Testis (tissue), 2 donors: ENCODE measurements at regions not wholly inside any gene's neighbourhood (a gene's known extent, or its start where the extent isn't known, plus 50 kb on each side); places are given as distances from the start of the nearest gene placed in this dataset.

Source experiments
- DNase-seq: peaks from one replicate; pipeline ENCODE4 v3.0.0-alpha.2; 2019
- H3K27ac ChIP-seq, 2 donors: fragments of 200-600 bp; sonication (generic); one replicate each; pipeline ENCODE4 v1.5.1; 2019
- H3K27me3 ChIP-seq: fragments of 200-600 bp; sonication (generic); one replicate; pipeline ENCODE4 v1.5.1; 2019
- H3K36me3 ChIP-seq: fragments of 200-600 bp; sonication (generic); one replicate; pipeline ENCODE4 v1.5.1; 2017; ENCODE audit warnings: low read depth; ENCODE audit errors: missing control alignments
- H3K4me1 ChIP-seq: fragments of 200-600 bp; sonication (generic); one replicate; pipeline ENCODE4 v1.5.1; 2019
- H3K4me3 ChIP-seq, 2 donors: fragments of 200-600 bp; sonication (generic); one replicate each; pipeline ENCODE4 v1.5.1; 2017 to 2019
- H3K9me3 ChIP-seq: fragments of 200-600 bp; sonication (generic); one replicate; pipeline ENCODE4 v1.5.1; 2017
- POLR2A ChIP-seq: fragments of 450-650 bp; IDR thresholded peaks from one replicate; pipeline ENCODE4 v1.6.1; 2017; ENCODE audit warnings: antibody characterized with exemption, mild to moderate bottlenecking, moderate library complexity
- WGBS, 2 donors: methylation state at CpG; one replicate each; pipeline ENCODE4 v1.1.5; 2018; 5-methylcytosine and 5-hydroxymethylcytosine counted together
- intact Hi-C: fragments of 100-400 bp; cut with DNase I; formaldehyde crosslinking; loops from one replicate; pipeline ENCODE4 v1.15.1; 2023; ENCODE audit warnings: low total_unique reads
- TF ChIP-seq, protein P1 (sequence below), 3 experiments: fragments of 450-650 bp in 2 of 3; fragments of 200-600 bp in 1 of 3; sonication (generic) in 1 of 3; IDR thresholded peaks; one replicate each; pipeline ENCODE4 v1.5.1; 2016 to 2019; ENCODE audit warnings: antibody characterized with exemption in 3 of 3, mild to moderate bottlenecking in 2 of 3, moderate library complexity in 1 of 3

DNA sequence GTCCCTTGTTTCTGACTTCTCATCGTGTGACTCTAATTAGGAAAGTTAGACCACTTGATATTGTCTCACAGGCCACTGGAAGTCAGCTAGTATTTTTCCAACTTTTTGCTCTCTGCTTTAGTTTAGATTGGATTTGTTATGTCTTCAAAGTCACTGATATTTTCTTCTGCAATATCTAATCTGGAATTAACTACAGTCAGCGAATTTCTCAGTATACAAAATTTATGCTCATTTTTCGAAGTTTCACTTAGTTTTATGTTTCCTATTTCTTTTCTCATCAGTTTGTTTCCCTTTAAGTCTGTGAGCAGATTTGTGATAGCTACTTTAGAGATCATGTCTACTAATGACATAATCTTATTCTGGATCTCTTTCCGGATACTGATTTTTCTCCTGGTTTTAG is 1027.2 kb upstream of the CNTN5 start:
- no peak for DNase-seq
- no peaks in the 10 kb centered on the region for H3K4me1 ChIP-seq
- H3K9me3 ChIP-seq, result no peaks in the 10 kb centered on the region
- H3K36me3 ChIP-seq, result no peaks in the 10 kb centered on the region
- intact Hi-C loops, result no loop called here
- H3K27ac ChIP-seq, result no peak overlapping the region
- 75 to 78% methylated on average over 4 of the region's 4 CpGs for WGBS, 2 donors
- no peaks in the 10 kb centered on the region for H3K27me3 ChIP-seq
- H3K4me3 ChIP-seq, result no peak overlapping the region
- TF ChIP-seq, protein P1, sequence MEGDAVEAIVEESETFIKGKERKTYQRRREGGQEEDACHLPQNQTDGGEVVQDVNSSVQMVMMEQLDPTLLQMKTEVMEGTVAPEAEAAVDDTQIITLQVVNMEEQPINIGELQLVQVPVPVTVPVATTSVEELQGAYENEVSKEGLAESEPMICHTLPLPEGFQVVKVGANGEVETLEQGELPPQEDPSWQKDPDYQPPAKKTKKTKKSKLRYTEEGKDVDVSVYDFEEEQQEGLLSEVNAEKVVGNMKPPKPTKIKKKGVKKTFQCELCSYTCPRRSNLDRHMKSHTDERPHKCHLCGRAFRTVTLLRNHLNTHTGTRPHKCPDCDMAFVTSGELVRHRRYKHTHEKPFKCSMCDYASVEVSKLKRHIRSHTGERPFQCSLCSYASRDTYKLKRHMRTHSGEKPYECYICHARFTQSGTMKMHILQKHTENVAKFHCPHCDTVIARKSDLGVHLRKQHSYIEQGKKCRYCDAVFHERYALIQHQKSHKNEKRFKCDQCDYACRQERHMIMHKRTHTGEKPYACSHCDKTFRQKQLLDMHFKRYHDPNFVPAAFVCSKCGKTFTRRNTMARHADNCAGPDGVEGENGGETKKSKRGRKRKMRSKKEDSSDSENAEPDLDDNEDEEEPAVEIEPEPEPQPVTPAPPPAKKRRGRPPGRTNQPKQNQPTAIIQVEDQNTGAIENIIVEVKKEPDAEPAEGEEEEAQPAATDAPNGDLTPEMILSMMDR (IDR thresholded peaks at IDR 0.05), result no peak
- no peak for TF ChIP-seq POLR2A

DNA sequence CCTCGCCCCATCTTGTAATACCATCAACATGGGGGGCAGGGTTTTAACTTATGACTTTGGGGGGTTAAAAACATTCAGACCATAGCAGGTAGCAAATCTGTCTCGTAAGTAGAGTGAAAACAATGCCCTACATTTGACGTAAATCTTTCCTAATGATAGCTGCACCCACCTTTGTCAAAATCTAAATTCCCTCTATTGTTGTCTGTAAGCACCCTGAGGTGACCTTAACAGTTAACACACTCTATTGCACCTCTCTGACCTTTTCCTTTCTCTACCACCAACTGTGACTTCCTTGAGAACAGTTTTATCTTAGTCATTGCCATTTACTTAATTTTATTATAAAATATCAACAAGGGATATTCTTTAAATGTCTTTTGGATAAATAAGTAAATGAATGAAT is 1024.9 kb upstream of the CNTN5 start:
- TF ChIP-seq POLR2A, result no peak
- TF ChIP-seq, protein P1 (IDR thresholded peaks at IDR 0.05), result no peak
- no peaks in the 10 kb centered on the region for H3K27me3 ChIP-seq
- no peak overlapping the region for H3K4me3 ChIP-seq
- DNase-seq, result no peak
- intact Hi-C loops, result no loop called here
- H3K4me1 ChIP-seq, result no peaks in the 10 kb centered on the region
- H3K27ac ChIP-seq, result no peak overlapping the region
- 84 to 93% methylated on average over 3 of the region's 3 CpGs for WGBS, 2 donors
- no peaks in the 10 kb centered on the region for H3K36me3 ChIP-seq
- no peaks in the 10 kb centered on the region for H3K9me3 ChIP-seq

DNA sequence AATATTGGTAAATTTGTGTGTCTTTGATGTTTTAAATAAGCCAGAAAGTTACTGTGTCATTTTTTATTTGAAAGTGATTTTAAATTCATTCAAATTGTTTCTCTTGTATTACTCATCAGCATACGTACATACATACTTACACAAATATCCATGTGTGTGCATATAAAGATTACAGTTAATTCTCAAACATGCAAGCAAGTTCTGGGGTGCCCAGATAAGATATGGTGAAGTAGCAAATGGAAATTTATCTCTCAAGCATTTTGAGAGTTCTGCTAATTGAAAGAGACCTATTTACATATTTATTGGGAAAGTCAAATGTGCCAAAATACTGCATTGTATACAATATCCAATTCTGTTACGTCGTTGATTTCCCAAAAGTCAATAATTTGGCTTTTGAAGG is 1024.0 kb upstream of the CNTN5 start:
- no peak overlapping the region for H3K27ac ChIP-seq
- H3K4me1 ChIP-seq, result no peaks in the 10 kb centered on the region
- DNase-seq, result no peak
- TF ChIP-seq, protein P1 (IDR thresholded peaks at IDR 0.05), result no peak
- H3K36me3 ChIP-seq, result no peaks in the 10 kb centered on the region
- 70 to 71% methylated on average over 3 of the region's 3 CpGs for WGBS, 2 donors
- no peak overlapping the region for H3K4me3 ChIP-seq
- intact Hi-C loops, result no loop called here
- no peaks in the 10 kb centered on the region for H3K9me3 ChIP-seq
- H3K27me3 ChIP-seq, result no peaks in the 10 kb centered on the region

DNA sequence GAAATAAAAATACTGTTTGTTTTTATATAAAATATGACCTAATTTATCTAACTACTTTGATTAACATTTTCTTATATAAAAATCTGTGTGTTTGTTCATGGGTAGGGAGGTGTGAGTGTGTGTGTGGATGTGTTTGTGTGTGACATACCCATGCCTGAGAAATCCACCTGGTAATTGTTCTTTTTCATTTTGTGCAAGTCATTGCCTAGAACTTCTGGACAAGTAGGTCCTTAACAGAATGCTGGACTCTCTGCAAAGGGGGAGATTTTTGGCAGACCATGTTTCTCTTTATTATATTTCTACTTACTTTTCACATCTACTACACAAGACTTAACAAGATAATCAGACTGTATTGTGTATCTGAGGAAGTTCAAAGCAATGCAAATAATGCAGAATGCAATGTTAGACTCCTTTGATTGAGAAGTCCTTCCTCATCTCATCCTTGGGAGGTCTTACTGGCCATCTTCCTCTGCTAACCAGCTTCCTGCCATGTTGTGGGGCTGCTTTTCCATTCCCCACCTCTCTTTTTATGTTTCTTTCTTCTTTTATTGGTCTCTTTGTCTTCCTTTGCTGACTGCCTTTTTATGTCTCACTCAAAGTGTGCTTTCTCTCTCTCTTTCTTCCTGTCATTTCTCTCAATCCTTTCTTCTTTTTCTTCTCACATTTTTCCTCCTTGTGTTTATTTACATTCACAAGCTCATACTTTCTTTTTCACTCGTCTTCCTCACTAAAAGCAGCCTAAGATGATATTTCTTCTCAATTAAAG is 1017.0 kb upstream of the CNTN5 start:
- Histone ChIP-seq H3K27ac (no peak overlapping the region), H3K9me3 (no peaks in the 10 kb centered on the region), H3K4me3 (no peak overlapping the region), H3K27me3 (no peaks in the 10 kb centered on the region), H3K36me3 (no peaks in the 10 kb centered on the region), H3K4me1 (no peaks in the 10 kb centered on the region)
- intact Hi-C loops, result no loop called here
- no peak for DNase-seq
- no peak for TF ChIP-seq POLR2A
- TF ChIP-seq, protein P1 (IDR thresholded peaks at IDR 0.05), result no peak
- 36 to 47% methylated on average over 1 of the region's 1 CpG for WGBS, 2 donors

DNA sequence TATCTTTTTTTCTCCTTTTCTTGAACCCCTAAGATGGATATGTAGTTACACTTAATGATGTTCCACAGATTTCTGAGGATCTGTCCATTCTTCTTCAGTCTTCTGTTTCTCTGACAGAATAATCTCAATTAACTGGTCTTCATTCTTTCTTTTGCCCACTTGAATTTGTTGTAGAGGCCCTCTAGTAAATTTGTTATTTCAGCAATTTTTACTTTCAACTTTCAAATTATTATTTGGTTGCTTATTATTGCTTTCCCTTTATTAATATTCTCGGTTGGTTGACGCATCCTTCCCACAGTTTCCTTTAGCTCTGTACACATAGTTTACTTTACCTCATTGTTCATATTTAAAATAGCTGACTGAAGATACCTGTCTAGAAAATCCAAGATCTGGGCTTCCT is 1013.7 kb upstream of the CNTN5 start:
- DNase-seq, result no peak
- H3K36me3 ChIP-seq, result no peaks in the 10 kb centered on the region
- no peak overlapping the region for H3K27ac ChIP-seq
- intact Hi-C loops, result no loop called here
- TF ChIP-seq, protein P1 (IDR thresholded peaks at IDR 0.05), result no peak
- no peak for TF ChIP-seq POLR2A
- no peaks in the 10 kb centered on the region for H3K4me1 ChIP-seq
- H3K27me3 ChIP-seq, result no peaks in the 10 kb centered on the region
- no peaks in the 10 kb centered on the region for H3K9me3 ChIP-seq
- no peak overlapping the region for H3K4me3 ChIP-seq
- 97 to 98% methylated on average over 2 of the region's 2 CpGs for WGBS, 2 donors
